EH (cell line): ENCODE measurements at regions not wholly inside any gene's neighbourhood (a gene's known extent, or its start where the extent isn't known, plus 50 kb on each side); places are given as distances from the start of the nearest gene placed in this dataset.

ENCODE experiments used
- DNase-seq: peaks from one replicate; pipeline ENCODE4 v3.0.0-alpha.2; 2015; ENCODE audit warnings: low read depth

DNA sequence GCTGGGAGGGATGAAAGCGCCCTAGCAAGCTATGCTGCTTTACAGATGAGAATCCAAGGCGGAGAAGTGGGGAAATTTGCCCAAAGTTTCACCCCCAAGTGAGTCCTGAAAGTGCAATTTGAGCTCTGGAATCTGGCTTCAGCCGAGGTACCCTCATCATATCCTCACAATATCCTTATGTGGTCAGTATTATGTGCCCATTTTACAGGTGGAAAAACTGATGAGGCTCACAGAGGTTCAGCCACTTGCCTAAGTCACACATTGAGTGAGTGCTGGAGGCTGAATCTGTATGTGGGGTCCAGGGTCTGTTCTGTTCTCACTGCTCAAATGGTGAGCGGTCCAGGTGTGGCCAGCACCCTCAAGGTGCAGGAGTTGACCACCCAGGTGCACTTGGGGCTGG is 85.3 kb downstream of the MATN1 start:
- no peak for DNase-seq

DNA sequence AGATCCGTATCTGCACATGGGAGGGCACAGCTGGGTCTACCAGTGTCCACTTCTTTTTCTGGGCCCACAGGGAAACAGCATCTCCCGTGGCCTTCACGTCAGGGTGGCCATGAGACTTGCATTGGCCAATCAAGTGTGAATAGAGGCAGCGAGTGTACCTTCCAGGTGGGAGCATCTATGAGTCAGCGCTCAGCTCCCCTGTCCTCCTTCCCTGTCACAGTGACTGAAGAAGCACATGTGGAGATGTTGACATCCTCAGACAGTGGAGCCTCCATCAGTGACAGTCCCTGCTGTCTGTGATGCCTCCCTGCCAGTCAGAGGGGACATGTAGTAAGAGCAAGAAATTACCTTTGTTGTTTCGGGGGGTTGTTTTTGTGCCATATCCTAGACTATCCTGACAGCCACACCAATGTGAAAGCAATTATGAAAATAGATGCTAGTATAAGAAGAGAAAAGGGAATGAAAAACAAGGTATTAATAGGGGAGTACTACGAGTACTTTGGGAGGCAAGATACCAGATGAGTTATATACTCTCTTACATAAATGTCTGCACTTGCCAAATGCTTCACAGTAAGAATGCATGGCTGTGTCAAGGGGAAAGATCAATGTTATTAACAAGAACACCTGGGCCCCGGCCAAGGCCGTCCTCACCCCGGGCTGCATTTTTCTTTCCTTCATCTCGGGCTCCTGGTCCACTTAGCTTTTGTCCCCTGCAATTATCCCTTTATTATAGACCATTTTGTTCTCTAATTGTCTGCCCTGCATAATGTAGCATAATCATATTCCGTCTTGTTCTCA is 86.0 kb downstream of the MATN1 start:
- DNase-seq: no peak

DNA sequence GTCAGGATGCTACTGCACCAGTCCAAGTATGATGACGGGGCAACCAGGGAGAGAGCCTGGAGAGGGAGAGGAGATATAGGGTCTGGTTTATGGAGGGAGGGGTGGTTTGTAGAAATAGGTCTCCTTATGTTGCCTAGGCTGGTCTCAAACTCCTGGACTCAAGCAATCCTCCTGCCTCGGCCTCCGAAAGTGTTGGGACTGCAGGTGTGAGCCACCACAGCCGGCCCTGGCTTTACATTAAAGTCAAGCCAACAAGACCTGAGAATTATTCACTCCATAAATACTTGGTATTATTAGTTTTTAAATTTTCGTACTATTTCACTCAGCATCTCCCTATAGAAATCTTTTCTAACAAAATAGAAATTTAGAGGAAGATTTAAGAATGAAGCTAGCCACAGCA is 86.8 kb downstream of the MATN1 start:
- no peak for DNase-seq

- no peak for DNase-seq
These were observed 87.9 kb downstream of the MATN1 start for GRCh38 chr1:30635391-30635975.

- DNase-seq: no peak
These were observed 88.9 kb downstream of the MATN1 start for GRCh38 chr1:30634507-30634906.

DNA sequence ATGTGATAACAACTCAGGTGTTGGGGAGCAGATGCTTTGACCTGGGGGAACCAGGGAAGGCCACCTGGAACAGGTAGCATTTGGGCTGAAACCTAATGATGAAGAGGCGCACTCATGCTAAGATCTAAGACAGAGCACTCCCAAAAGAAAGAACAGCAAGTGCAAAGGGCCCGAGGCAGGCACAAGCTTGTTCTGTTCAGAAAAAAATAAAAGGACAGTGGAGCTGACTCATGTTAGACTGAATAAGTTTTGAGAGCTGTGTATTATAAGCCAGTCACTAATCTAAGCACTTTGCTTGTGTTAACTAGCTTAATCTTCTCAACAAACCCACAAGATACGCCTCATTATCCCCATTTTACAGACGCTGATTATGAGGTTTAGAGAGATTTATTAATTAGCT is 90.1 kb downstream of the MATN1 start:
- no peak for DNase-seq

DNA sequence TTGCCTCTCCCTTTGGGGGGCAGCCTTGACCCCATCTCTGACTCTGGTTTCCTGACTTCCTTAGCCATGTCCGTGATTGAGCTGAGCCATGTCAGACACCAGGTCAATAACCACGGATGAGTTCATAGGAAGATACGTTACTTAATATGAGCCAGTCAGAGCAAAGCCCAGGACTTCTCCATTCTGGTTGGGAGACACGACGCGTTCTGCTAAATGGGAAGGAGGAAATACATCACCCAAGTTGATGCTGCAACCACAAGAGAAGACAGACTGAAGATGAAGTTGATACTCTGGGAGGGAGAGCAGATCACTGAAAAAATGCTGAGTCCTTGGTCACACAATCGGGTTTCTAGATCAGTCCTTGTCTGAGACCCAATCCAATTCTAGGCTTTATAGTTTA is 90.9 kb downstream of the MATN1 start:
- no peak for DNase-seq

DNA sequence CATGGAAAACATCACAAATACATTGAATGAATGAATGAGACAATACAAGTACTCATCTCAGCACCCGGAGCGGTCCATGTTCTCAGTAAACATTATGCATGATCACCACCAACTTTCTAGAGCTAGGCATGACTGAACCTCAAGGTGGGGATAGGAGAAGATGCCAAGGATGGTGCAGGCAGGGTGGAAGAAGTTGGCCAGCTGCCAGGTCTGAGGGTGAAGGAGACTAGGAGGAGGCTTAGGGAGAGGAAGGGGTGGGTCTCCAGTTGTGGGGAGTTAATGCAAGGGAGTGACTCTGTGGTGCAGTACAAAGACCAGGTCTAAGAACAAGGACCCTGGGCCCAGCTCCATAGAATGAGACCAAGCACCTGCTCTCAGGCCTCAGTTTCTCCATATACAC is 91.7 kb downstream of the MATN1 start:
- DNase-seq: no peak

DNA sequence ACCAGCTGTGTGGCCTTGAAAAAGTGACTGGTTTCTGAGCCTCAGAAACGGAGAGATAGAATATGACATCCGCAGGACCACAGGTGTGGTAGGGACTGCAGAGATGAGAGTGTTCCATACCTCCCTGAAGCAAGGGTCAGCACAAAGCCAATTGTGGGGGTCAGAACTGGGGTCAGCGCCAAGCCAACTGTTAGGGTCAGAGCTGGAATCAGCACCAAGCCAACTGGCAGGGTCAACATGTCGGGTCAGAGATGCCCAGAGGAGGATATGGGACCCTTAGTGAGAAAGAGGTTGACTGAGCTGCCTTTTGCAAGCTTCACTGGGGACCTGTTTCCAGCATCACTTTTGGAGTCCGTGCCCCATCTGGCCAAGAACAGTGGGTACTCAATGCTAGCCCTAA is 93.9 kb downstream of the MATN1 start:
- DNase-seq: no peak

- DNase-seq: no peak
These were observed 95.4 kb downstream of the MATN1 start for GRCh38 chr1:30627994-30628393.

GRCh38 chr1:30627206-30627605 is 96.2 kb downstream of the MATN1 start:
- DNase-seq: no peak

- no peak for DNase-seq
These were observed 100.0 kb downstream of the MATN1 start for GRCh38 chr1:30623431-30623830.

DNA sequence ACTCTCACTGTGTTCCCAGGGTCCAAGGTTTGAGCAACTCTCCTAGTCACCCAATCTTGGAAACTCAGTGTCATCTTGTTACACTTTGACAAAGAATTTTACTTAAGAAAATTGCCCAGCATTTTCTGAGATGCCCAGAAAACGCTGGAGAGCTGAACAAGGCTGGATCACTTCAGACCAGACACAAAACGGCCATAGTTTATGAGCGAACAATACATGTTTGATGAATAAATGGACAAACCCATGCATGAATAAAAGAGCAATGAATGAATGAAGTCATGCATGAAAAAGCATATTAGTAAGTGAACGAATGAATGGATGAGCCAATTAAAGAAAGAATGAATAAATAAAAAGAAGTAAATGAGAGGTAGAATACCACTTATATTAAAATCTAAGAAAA is 103.8 kb downstream of the MATN1 start:
- DNase-seq: no peak

- no peak for DNase-seq
These were observed 105.0 kb downstream of the MATN1 start for GRCh38 chr1:30618335-30618747.

GRCh38 chr1:30616759-30617158 is 106.6 kb downstream of the MATN1 start:
- no peak for DNase-seq

DNA sequence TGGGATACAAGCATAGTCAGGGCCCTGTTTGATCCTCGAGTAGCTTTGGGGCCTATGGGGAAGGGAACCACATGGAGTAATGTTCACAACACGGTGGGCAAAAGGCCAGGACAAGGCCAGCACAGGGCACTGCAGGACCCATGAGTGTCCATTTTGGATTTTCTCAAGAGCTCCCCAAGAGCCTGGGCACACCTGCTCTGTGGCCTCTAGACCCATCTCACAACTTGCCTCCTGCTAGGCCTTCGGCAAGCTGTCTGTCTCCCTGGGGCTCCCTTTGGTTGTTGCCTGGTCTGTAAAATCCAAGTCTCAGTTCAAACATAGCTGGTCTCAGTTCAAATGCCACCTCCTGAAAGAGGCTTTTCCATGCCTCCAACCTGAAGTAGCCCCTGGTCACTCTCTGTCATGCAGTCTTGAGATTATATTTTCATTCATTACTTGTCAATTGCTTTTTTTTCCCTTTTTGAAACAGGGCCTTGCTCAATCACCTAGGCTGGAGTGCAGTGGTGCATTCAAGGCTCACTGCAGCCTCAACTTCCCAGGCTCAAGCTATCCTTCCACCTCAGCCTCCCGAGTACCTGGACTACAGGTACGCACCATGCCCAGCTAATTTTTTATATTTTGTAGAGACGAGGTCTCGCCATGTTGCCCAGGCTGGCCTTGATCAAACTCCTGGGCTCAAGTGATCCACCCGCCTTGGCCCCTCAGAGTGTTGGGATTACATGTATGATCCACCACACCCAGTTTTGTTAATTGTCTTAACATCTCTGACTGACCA is 107.4 kb downstream of the MATN1 start:
- no peak for DNase-seq

DNA sequence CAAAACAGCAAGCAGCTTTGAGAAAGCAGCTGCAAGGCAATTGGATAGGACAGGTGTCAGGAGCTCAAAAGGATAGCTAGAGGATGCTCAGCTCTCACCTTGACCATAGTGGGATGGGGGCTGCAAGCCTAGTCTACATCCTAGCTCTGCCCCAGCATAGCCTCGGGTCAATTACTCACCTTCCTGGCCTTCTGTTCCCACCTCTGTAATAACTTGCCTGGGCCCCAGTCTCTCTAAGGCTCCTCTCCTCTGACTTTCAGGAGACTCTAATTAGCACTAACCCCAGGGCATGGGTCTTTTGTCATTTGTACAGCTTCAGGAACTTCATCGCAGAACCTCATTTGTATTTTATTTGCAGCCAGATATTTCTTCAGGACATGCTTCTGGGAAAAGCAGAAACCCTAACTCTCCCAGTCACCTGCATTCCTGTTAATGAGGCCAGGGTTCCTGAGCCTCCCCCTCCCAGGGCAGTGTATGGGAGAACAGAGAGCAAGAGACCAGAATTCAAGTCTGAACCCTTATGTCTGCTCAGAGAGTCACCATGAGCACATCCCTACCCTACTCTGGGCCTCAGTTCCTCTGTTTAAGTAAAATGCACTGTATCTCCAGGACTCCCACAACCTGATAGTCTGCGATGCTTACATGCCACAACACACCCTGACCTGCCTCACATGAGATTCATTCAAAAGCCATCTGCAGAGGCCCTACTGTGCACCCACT is 108.1 kb downstream of the MATN1 start:
- no peak for DNase-seq

- no peak for DNase-seq
These were observed 110.2 kb downstream of the MATN1 start for GRCh38 chr1:30613188-30613587.

- no peak for DNase-seq
These were observed 110.8 kb downstream of the MATN1 start for GRCh38 chr1:30612536-30613065.

- DNase-seq: peak; percentile 7
These were observed 111.6 kb downstream of the MATN1 start for GRCh38 chr1:30611741-30612309.

DNA sequence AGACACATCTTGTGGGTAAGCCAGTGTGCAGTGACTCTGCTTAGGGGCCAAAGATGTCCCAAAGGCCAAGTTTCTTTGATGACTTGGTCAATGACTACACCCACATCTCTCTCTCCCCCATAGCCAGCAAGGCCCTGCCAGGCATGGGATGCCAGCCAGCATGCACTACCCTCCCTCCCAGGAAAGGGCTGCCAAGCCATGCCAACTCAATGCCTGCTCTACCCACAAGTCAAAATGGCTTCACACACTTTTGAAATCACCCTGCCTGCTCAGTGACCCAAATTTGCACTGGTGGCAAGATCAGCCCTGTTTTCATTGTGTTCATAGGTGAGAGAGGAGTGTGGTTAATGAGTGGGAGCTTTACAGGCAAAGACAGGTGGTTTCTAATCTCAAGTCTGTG is 112.5 kb downstream of the MATN1 start:
- DNase-seq: no peak

DNA sequence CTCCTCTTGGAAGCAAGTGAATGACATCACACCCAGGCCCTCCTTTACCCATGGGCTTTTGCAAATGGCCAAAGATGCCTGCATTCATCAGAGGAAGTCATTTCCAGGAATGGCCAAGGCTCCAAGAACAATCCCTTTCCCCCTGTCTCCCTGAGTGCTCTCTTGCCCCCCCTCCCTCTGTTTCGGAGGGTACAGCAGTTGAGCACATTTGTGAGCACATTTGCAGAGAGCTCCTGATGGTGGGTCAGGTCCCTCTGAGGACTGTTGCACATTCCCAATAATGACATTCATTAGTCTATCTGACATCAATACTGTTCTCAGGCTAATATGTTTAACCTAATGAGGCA is 113.4 kb downstream of the MATN1 start:
- no peak for DNase-seq
